ENCODE measurements at regions not wholly inside any gene's neighbourhood (a gene's known extent, or its start where the extent isn't known, plus 50 kb on each side); places are given as distances from the start of the nearest gene placed in this dataset.
"Not testable (repeated sequence)": the region's sequence is repeated elsewhere in the genome, so short reads cannot be mapped to it uniquely, and the experiment has no call there.

GRCh38 chr3:110006913-110007312 is 669.6 kb upstream of the DPPA4 start:
- CTCF ChIA-PET = no interaction called here
- 80% methylated on average over 2 of the region's 3 CpGs for WGBS (ENCODE audit: insufficient coverage)
- no peak overlapping the region for H3K4me3 ChIP-seq (ENCODE audit: control insufficient read depth in 1 of 7, extremely low read depth in 1 of 7, insufficient read depth in 4 of 7, low read depth in 2 of 7, low read length in 6 of 7)
- no peak for DNase-seq
- no peak overlapping the region for H3K27ac ChIP-seq (ENCODE audit: insufficient read depth in 1 of 2, low read depth in 1 of 2, low read length in 2 of 2, poor library complexity in 1 of 2, severe bottlenecking in 2 of 2)
- H3K36me3 ChIP-seq (ENCODE audit: control insufficient read depth in 4 of 4, insufficient read depth in 4 of 4, low read length in 3 of 4) = no peaks in the 10 kb centered on the region
- no peaks in the 10 kb centered on the region for H3K9me3 ChIP-seq (ENCODE audit: control extremely low read depth in 1 of 5, control insufficient read depth in 4 of 5, insufficient read depth in 2 of 5, low read depth in 1 of 5, low read length in 4 of 5)
- H3K4me1 ChIP-seq (ENCODE audit: control extremely low read depth in 1 of 4, control insufficient read depth in 4 of 4, insufficient read depth in 4 of 4, low read length in 3 of 4) = no peaks in the 10 kb centered on the region
- POLR2A ChIA-PET = no interaction called here
- H3K27me3 ChIP-seq (replicated peaks in 2 of 5; ENCODE audit: control insufficient read depth in 4 of 5, insufficient read depth in 5 of 5, low read length in 4 of 5) = no peaks in the 10 kb centered on the region

DNA sequence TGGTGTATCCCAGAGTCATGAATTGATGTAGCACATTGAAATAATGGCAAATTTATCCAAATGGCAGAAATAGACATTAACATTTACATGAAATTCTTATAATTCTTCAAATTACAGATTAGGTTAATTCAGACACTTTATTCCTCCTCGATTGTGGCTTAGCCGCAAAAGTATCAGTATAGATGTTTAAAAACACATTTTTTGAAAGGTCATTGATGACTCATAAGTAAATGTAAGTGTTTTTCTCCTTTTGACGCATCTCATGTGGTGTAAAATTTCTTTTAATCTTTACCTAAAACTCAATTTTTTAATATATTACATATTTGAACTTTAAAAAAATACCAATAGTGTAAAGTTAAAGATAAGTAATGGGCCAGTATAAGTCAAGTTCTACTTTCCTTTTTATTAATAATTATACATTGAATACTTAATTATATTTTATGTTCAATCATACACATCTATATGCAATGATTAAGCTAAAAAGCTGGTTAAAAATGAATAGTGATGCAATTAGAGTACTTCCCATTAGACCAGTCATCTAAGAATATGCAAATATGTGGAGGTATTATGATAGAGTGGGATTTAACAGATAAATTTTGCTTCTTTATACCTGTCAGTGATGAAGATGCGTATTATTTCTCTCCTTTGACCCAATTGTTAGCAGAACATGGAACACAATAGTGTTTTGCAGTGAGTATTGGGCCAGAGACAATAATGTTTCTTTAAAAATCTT is 678.1 kb upstream of the DPPA4 start:
- ChIA-PET CTCF (no interaction called here), POLR2A (interaction anchor here (0.7 kb wide), 1 partner anchor 913 kb away, joined by 3 read pairs; no protein-coding TSS in a partner anchor)
- 100% methylated on average over 1 of the region's 4 CpGs for WGBS (ENCODE audit: insufficient coverage)
- no peaks in the 10 kb centered on the region for H3K4me1 ChIP-seq (ENCODE audit: control extremely low read depth in 1 of 4, control insufficient read depth in 4 of 4, insufficient read depth in 4 of 4, low read length in 3 of 4)
- H3K9me3 ChIP-seq (ENCODE audit: control extremely low read depth in 1 of 5, control insufficient read depth in 4 of 5, insufficient read depth in 2 of 5, low read depth in 1 of 5, low read length in 4 of 5) = peaks cover 0 to 2% (median 0%) of the 10 kb centered on the region in 5 experiments
- H3K36me3 ChIP-seq (ENCODE audit: control insufficient read depth in 4 of 4, insufficient read depth in 4 of 4, low read length in 3 of 4) = no peaks in the 10 kb centered on the region
- no peaks in the 10 kb centered on the region for H3K27me3 ChIP-seq (replicated peaks in 2 of 5; ENCODE audit: control insufficient read depth in 4 of 5, insufficient read depth in 5 of 5, low read length in 4 of 5)
- H3K4me3 ChIP-seq (ENCODE audit: control insufficient read depth in 1 of 7, extremely low read depth in 1 of 7, insufficient read depth in 4 of 7, low read depth in 2 of 7, low read length in 6 of 7) = no peak overlapping the region
- DNase-seq = no peak
- no peak overlapping the region for H3K27ac ChIP-seq (ENCODE audit: insufficient read depth in 1 of 2, low read depth in 1 of 2, low read length in 2 of 2, poor library complexity in 1 of 2, severe bottlenecking in 2 of 2)

DNA sequence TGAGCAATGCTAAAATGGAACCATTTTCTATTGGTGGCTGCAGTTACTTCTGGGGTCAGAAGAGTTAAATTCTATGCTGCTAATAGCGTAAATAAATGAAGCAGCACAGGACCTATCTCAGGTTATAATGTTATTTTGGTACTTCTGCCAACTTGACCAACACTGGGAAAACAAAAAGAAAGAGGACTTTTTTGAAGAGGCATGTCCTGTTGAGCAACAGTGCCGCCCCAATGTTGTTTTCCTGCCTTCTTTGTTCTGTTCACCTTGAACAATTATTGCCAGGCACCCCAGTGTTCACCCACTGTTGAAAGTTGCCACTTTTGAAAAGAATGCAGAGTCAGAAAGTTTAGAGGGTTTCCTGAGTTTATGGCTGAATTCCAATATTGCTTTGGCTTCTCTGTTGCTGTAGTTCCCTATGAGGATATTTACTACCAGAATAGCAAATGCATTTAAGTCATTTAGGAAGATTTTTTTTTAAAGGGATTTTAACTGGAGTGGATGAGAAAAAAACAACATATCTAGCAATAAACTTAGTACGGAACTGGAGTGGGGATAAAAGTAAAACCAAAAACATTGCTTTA is 679.0 kb upstream of the DPPA4 start:
- DNase-seq = no peak
- Histone ChIP-seq H3K9me3 (ENCODE audit: control extremely low read depth in 1 of 5, control insufficient read depth in 4 of 5, insufficient read depth in 2 of 5, low read depth in 1 of 5, low read length in 4 of 5) (peaks cover 0 to 2% (median 0%) of the 10 kb centered on the region in 5 experiments), H3K36me3 (ENCODE audit: control insufficient read depth in 4 of 4, insufficient read depth in 4 of 4, low read length in 3 of 4) (no peaks in the 10 kb centered on the region), H3K27me3 (replicated peaks in 2 of 5; ENCODE audit: control insufficient read depth in 4 of 5, insufficient read depth in 5 of 5, low read length in 4 of 5) (no peaks in the 10 kb centered on the region), H3K4me3 (ENCODE audit: control insufficient read depth in 1 of 7, extremely low read depth in 1 of 7, insufficient read depth in 4 of 7, low read depth in 2 of 7, low read length in 6 of 7) (no peak overlapping the region), H3K27ac (ENCODE audit: insufficient read depth in 1 of 2, low read depth in 1 of 2, low read length in 2 of 2, poor library complexity in 1 of 2, severe bottlenecking in 2 of 2) (no peak overlapping the region), H3K4me1 (ENCODE audit: control extremely low read depth in 1 of 4, control insufficient read depth in 4 of 4, insufficient read depth in 4 of 4, low read length in 3 of 4) (no peaks in the 10 kb centered on the region)
- 68% methylated on average over 3 of the region's 3 CpGs for WGBS (ENCODE audit: insufficient coverage)
- ChIA-PET CTCF (no interaction called here), POLR2A (interaction anchor here (0.7 kb wide), 1 partner anchor 914 kb away, joined by 3 read pairs; no protein-coding TSS in a partner anchor)

- Histone ChIP-seq H3K4me1 (ENCODE audit: control extremely low read depth in 1 of 4, control insufficient read depth in 4 of 4, insufficient read depth in 4 of 4, low read length in 3 of 4) (no peaks in the 10 kb centered on the region), H3K27me3 (replicated peaks in 2 of 5; ENCODE audit: control insufficient read depth in 4 of 5, insufficient read depth in 5 of 5, low read length in 4 of 5) (no peaks in the 10 kb centered on the region), H3K36me3 (ENCODE audit: control insufficient read depth in 4 of 4, insufficient read depth in 4 of 4, low read length in 3 of 4) (no peaks in the 10 kb centered on the region), H3K27ac (ENCODE audit: insufficient read depth in 1 of 2, low read depth in 1 of 2, low read length in 2 of 2, poor library complexity in 1 of 2, severe bottlenecking in 2 of 2) (no peak overlapping the region), H3K4me3 (ENCODE audit: control insufficient read depth in 1 of 7, extremely low read depth in 1 of 7, insufficient read depth in 4 of 7, low read depth in 2 of 7, low read length in 6 of 7) (no peak overlapping the region), H3K9me3 (ENCODE audit: control extremely low read depth in 1 of 5, control insufficient read depth in 4 of 5, insufficient read depth in 2 of 5, low read depth in 1 of 5, low read length in 4 of 5) (peaks cover 0 to 2% (median 0%) of the 10 kb centered on the region in 5 experiments)
- POLR2A ChIA-PET = no interaction called here
- CTCF ChIA-PET = no interaction called here
- no peak for DNase-seq
Measured at GRCh38 chr3:110017304-110017703, 680.0 kb upstream of the DPPA4 start.

DNA sequence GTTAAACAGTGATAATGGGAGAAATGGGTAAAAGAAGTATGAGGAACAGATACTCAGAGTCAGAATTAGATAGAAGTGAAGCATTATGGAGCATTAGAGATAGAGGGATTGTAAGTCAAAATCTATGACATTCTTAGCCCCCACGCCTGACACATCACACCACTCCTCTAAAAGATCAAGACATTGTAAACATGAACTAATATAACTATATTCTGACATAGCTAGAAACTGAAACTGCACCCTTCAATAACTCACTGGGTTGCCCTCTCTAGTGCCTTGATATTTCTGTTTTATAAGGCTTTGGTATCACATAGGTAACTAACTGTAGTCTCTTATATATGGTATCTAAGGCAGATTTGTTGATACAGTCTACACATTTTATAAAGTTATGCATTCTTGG is 684.3 kb upstream of the DPPA4 start:
- H3K4me3 ChIP-seq (ENCODE audit: control insufficient read depth in 1 of 7, extremely low read depth in 1 of 7, insufficient read depth in 4 of 7, low read depth in 2 of 7, low read length in 6 of 7) = no peak overlapping the region
- ChIA-PET POLR2A (no interaction called here), CTCF (no interaction called here)
- H3K9me3 ChIP-seq (ENCODE audit: control extremely low read depth in 1 of 5, control insufficient read depth in 4 of 5, insufficient read depth in 2 of 5, low read depth in 1 of 5, low read length in 4 of 5) = no peaks in the 10 kb centered on the region
- WGBS (ENCODE audit: insufficient coverage) = no CpG with 5 or more reads among the region's 1 CpG
- H3K27me3 ChIP-seq (replicated peaks in 2 of 5; ENCODE audit: control insufficient read depth in 4 of 5, insufficient read depth in 5 of 5, low read length in 4 of 5) = no peaks in the 10 kb centered on the region
- H3K4me1 ChIP-seq (ENCODE audit: control extremely low read depth in 1 of 4, control insufficient read depth in 4 of 4, insufficient read depth in 4 of 4, low read length in 3 of 4) = no peaks in the 10 kb centered on the region
- H3K36me3 ChIP-seq (ENCODE audit: control insufficient read depth in 4 of 4, insufficient read depth in 4 of 4, low read length in 3 of 4) = no peaks in the 10 kb centered on the region
- no peak for DNase-seq
- no peak overlapping the region for H3K27ac ChIP-seq (ENCODE audit: insufficient read depth in 1 of 2, low read depth in 1 of 2, low read length in 2 of 2, poor library complexity in 1 of 2, severe bottlenecking in 2 of 2)

- H3K27ac ChIP-seq (ENCODE audit: insufficient read depth in 1 of 2, low read depth in 1 of 2, low read length in 2 of 2, poor library complexity in 1 of 2, severe bottlenecking in 2 of 2); H3K4me1 ChIP-seq (ENCODE audit: control extremely low read depth in 1 of 4, control insufficient read depth in 4 of 4, insufficient read depth in 4 of 4, low read length in 3 of 4); H3K27me3 ChIP-seq (replicated peaks in 2 of 5; ENCODE audit: control insufficient read depth in 4 of 5, insufficient read depth in 5 of 5, low read length in 4 of 5); CTCF ChIA-PET; H3K4me3 ChIP-seq (ENCODE audit: control insufficient read depth in 1 of 7, extremely low read depth in 1 of 7, insufficient read depth in 4 of 7, low read depth in 2 of 7, low read length in 6 of 7); H3K9me3 ChIP-seq (ENCODE audit: control extremely low read depth in 1 of 5, control insufficient read depth in 4 of 5, insufficient read depth in 2 of 5, low read depth in 1 of 5, low read length in 4 of 5); POLR2A ChIA-PET; DNase-seq; H3K36me3 ChIP-seq (ENCODE audit: control insufficient read depth in 4 of 4, insufficient read depth in 4 of 4, low read length in 3 of 4): not testable (repeated sequence)
- no CpG with 5 or more reads among the region's 1 CpG for WGBS (ENCODE audit: insufficient coverage)
Measured at GRCh38 chr3:110023022-110023421, 685.7 kb upstream of the DPPA4 start.

GRCh38 chr3:110026421-110026820 is 689.1 kb upstream of the DPPA4 start:
- CTCF ChIA-PET = no interaction called here
- Histone ChIP-seq H3K4me3 (ENCODE audit: control insufficient read depth in 1 of 7, extremely low read depth in 1 of 7, insufficient read depth in 4 of 7, low read depth in 2 of 7, low read length in 6 of 7) (no peak overlapping the region), H3K27ac (ENCODE audit: insufficient read depth in 1 of 2, low read depth in 1 of 2, low read length in 2 of 2, poor library complexity in 1 of 2, severe bottlenecking in 2 of 2) (no peak overlapping the region), H3K4me1 (ENCODE audit: control extremely low read depth in 1 of 4, control insufficient read depth in 4 of 4, insufficient read depth in 4 of 4, low read length in 3 of 4) (no peaks in the 10 kb centered on the region), H3K36me3 (ENCODE audit: control insufficient read depth in 4 of 4, insufficient read depth in 4 of 4, low read length in 3 of 4) (no peaks in the 10 kb centered on the region), H3K27me3 (replicated peaks in 2 of 5; ENCODE audit: control insufficient read depth in 4 of 5, insufficient read depth in 5 of 5, low read length in 4 of 5) (no peaks in the 10 kb centered on the region), H3K9me3 (ENCODE audit: control extremely low read depth in 1 of 5, control insufficient read depth in 4 of 5, insufficient read depth in 2 of 5, low read depth in 1 of 5, low read length in 4 of 5) (no peaks in the 10 kb centered on the region)
- POLR2A ChIA-PET = no interaction called here
- 80% methylated on average over 1 of the region's 2 CpGs for WGBS (ENCODE audit: insufficient coverage)
- DNase-seq = no peak

Data from common myeloid progenitor, CD34-positive (primary cell).